Astrocyte (in vitro differentiated cells and primary cell): ENCODE measurements at regions not wholly inside any gene's neighbourhood (a gene's known extent, or its start where the extent isn't known, plus 50 kb on each side); places are given as distances from the start of the nearest gene placed in this dataset.

Experiments used
- DNase-seq: peaks from one replicate; pipeline ENCODE4 v3.0.0-alpha.2; 2010; ENCODE audit warnings: low read depth
- FAIRE-seq: peaks from 2 replicates; lab custom pipeline; 2011; peaks lifted over from hg19 to GRCh38; lab: Jason Lieb, UNC
- H2AFZ ChIP-seq: 2 replicates; pipeline ENCODE4 v1.6.0; 2012; ENCODE audit warnings: low read depth, low read length, inconsistent platforms
- H3K27ac ChIP-seq: 2 replicates; pipeline ENCODE4 v1.5.1; 2011; ENCODE audit warnings: low read depth, low read length, inconsistent platforms
- H3K27me3 ChIP-seq: 2 replicates; pipeline ENCODE4 v1.6.0; 2011; ENCODE audit warnings: low read length, inconsistent platforms; ENCODE audit not compliant: insufficient read depth
- H3K36me3 ChIP-seq: 2 replicates; pipeline ENCODE4 v1.5.1; 2011; ENCODE audit warnings: low read length, inconsistent platforms; ENCODE audit not compliant: insufficient read depth
- H3K4me1 ChIP-seq: 2 replicates; pipeline ENCODE4 v1.5.1; 2011; ENCODE audit warnings: low read length, inconsistent platforms; ENCODE audit not compliant: insufficient read depth
- H3K4me2 ChIP-seq: 2 replicates; pipeline ENCODE4 v1.6.0; 2012; ENCODE audit warnings: low read length, inconsistent platforms
- H3K4me3 ChIP-seq: 2 replicates; pipeline ENCODE4 v1.5.1; 2011; ENCODE audit warnings: low read depth, mild to moderate bottlenecking, low read length, inconsistent platforms; ENCODE audit not compliant: insufficient read depth
- H3K79me2 ChIP-seq: 2 replicates; pipeline ENCODE4 v1.6.0; 2012; ENCODE audit warnings: mild to moderate bottlenecking, low read length, inconsistent platforms; ENCODE audit not compliant: insufficient read depth
- H3K9ac ChIP-seq: 2 replicates; pipeline ENCODE4 v1.6.0; 2012; ENCODE audit warnings: mild to moderate bottlenecking, low read length, inconsistent platforms
- H3K9me3 ChIP-seq: 2 replicates; pipeline ENCODE4 v1.5.1; 2012; ENCODE audit warnings: low read depth, mild to moderate bottlenecking, low read length, inconsistent platforms; ENCODE audit not compliant: insufficient read depth
- H4K20me1 ChIP-seq: 2 replicates; pipeline ENCODE4 v1.6.0; 2012; ENCODE audit warnings: low read length, inconsistent platforms; ENCODE audit not compliant: insufficient read depth
- H3K27ac Mint-ChIP-seq: one replicate; pipeline ENCODE4 v1.8.0; 2021; ENCODE audit warnings: mild to moderate bottlenecking, mixed read lengths; ENCODE audit not compliant: unreplicated experiment
- H3K27me3 Mint-ChIP-seq: one replicate; pipeline ENCODE4 v1.8.0; 2021; ENCODE audit warnings: low read depth, mixed read lengths; ENCODE audit not compliant: unreplicated experiment
- H3K36me3 Mint-ChIP-seq: one replicate; pipeline ENCODE4 v1.8.0; 2021; ENCODE audit warnings: low read depth, mixed read lengths; ENCODE audit not compliant: unreplicated experiment
- H3K4me1 Mint-ChIP-seq: one replicate; pipeline ENCODE4 v1.8.0; 2021; ENCODE audit warnings: low read depth, mixed read lengths; ENCODE audit not compliant: unreplicated experiment
- H3K4me3 Mint-ChIP-seq: one replicate; pipeline ENCODE4 v1.8.0; 2021; ENCODE audit warnings: mild to moderate bottlenecking, moderate library complexity, mixed read lengths; ENCODE audit not compliant: unreplicated experiment
- H3K9me3 Mint-ChIP-seq: one replicate; pipeline ENCODE4 v1.8.0; 2021; ENCODE audit warnings: mild to moderate bottlenecking, mixed read lengths; ENCODE audit not compliant: unreplicated experiment
- CTCF ChIP-seq: IDR thresholded peaks from 2 replicates; pipeline ENCODE4 v1.5.1; 2011; ENCODE audit warnings: low read depth, mild to moderate bottlenecking, inconsistent platforms, low read length, moderate library complexity; ENCODE audit not compliant: insufficient read depth
- EZH2 ChIP-seq: IDR thresholded peaks from 2 replicates; pipeline ENCODE4 v1.6.1; 2012; ENCODE audit warnings: mild to moderate bottlenecking, low read length, inconsistent platforms; ENCODE audit not compliant: insufficient read depth

GRCh38 chr12:60184096-60184495 lies 588.3 kb downstream of the SLC16A7 start:
- Mint-ChIP-seq H3K27me3 (no peaks in the 10 kb centered on the region), H3K4me3 (no peak overlapping the region), H3K4me1 (no peaks in the 10 kb centered on the region), H3K36me3 (no peaks in the 10 kb centered on the region), H3K9me3 (no peaks in the 10 kb centered on the region), H3K27ac (no peak overlapping the region)
- Histone ChIP-seq H3K27me3 (no peaks in the 10 kb centered on the region), H3K9me3 (no peaks in the 10 kb centered on the region), H3K4me2 (no peak overlapping the region), H2AFZ (no peak overlapping the region), H3K36me3 (no peaks in the 10 kb centered on the region), H3K4me3 (no peak overlapping the region), H3K4me1 (no peaks in the 10 kb centered on the region), H4K20me1 (no peaks in the 10 kb centered on the region), H3K9ac (no peak overlapping the region), H3K79me2 (no peaks in the 10 kb centered on the region), H3K27ac (no peak overlapping the region)
- DNase-seq, result no peak
- FAIRE-seq, result no peak
- no peak for TF ChIP-seq CTCF
- no peak for TF ChIP-seq EZH2

GRCh38 chr12:60185060-60185459 lies 589.2 kb downstream of the SLC16A7 start:
- no peak overlapping the region for H3K4me3 ChIP-seq
- no peak overlapping the region for H3K27ac Mint-ChIP-seq
- no peak overlapping the region for H3K4me2 ChIP-seq
- H3K4me3 Mint-ChIP-seq, result no peak overlapping the region
- no peaks in the 10 kb centered on the region for H3K9me3 ChIP-seq
- H3K4me1 ChIP-seq, result no peaks in the 10 kb centered on the region
- H2AFZ ChIP-seq, result no peak overlapping the region
- H3K36me3 Mint-ChIP-seq, result no peaks in the 10 kb centered on the region
- no peaks in the 10 kb centered on the region for H3K4me1 Mint-ChIP-seq
- no peak for FAIRE-seq
- H3K79me2 ChIP-seq, result no peaks in the 10 kb centered on the region
- no peaks in the 10 kb centered on the region for H3K27me3 ChIP-seq
- no peak for DNase-seq
- no peaks in the 10 kb centered on the region for H3K36me3 ChIP-seq
- TF ChIP-seq EZH2 (no peak), CTCF (no peak)
- no peak overlapping the region for H3K27ac ChIP-seq
- no peaks in the 10 kb centered on the region for H3K27me3 Mint-ChIP-seq
- no peaks in the 10 kb centered on the region for H3K9me3 Mint-ChIP-seq
- no peak overlapping the region for H3K9ac ChIP-seq
- no peaks in the 10 kb centered on the region for H4K20me1 ChIP-seq

GRCh38 chr12:60191271-60191670 lies 595.4 kb downstream of the SLC16A7 start:
- FAIRE-seq (no peak), DNase-seq (no peak)
- Histone ChIP-seq H3K79me2 (no peaks in the 10 kb centered on the region), H3K4me3 (no peak overlapping the region), H3K9ac (no peak overlapping the region), H3K9me3 (no peaks in the 10 kb centered on the region), H4K20me1 (no peaks in the 10 kb centered on the region), H3K27ac (no peak overlapping the region), H2AFZ (no peak overlapping the region), H3K4me2 (no peak overlapping the region), H3K27me3 (no peaks in the 10 kb centered on the region), H3K4me1 (no peaks in the 10 kb centered on the region), H3K36me3 (no peaks in the 10 kb centered on the region)
- no peaks in the 10 kb centered on the region for H3K36me3 Mint-ChIP-seq
- H3K27me3 Mint-ChIP-seq, result no peaks in the 10 kb centered on the region
- TF ChIP-seq EZH2, result no peak
- no peak for TF ChIP-seq CTCF
- H3K9me3 Mint-ChIP-seq, result no peaks in the 10 kb centered on the region
- no peak overlapping the region for H3K4me3 Mint-ChIP-seq
- no peak overlapping the region for H3K27ac Mint-ChIP-seq
- peaks cover 4% of the 10 kb centered on the region for H3K4me1 Mint-ChIP-seq
